GM19025 (cell line): ENCODE measurements at regions not wholly inside any gene's neighbourhood (a gene's known extent, or its start where the extent isn't known, plus 50 kb on each side); places are given as distances from the start of the nearest gene placed in this dataset.
"Not testable (repeated sequence)": the region's sequence is repeated elsewhere in the genome, so short reads cannot be mapped to it uniquely, and the experiment has no call there.

ENCODE experiments used
- ATAC-seq: cut with Tn5 transposase; IDR thresholded peaks from one replicate; pipeline ENCODE4 v1.9.1; 2021; ENCODE audit warnings: mild to moderate bottlenecking, low read depth, moderate library complexity; ENCODE audit not compliant: unreplicated experiment

DNA sequence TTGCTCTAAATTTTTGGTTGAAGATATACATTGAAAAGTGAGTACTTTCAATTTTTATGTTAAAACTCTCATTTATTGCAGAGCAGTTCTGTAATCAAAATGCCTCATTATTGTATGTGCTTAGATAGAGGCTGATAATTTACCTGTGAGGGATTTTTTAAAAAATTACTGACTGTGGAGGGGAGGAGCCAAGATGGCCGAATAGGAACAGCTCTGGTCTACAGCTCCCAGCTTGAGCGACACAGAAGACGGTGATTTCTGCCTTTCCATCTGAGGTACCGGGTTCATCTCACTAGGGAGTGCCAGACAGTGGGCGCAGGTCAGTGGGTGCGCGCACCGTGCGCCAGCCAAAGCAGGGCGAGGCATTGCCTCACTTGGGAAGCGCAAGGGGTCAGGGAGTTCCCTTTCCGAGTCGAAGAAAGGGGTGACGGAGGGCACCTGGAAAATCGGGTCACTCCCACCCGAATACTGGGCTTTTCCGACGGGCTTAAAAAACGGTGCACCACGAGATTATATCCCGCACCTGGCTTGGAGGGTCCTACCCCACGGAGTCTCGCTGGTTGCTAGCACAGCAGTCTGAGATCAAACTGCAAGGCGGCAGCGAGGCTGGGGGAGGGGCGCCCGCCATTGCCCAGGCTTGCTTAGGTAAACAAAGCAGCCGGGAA is 89.4 kb downstream of the DDX11 start:
- not testable (repeated sequence) for ATAC-seq

DNA sequence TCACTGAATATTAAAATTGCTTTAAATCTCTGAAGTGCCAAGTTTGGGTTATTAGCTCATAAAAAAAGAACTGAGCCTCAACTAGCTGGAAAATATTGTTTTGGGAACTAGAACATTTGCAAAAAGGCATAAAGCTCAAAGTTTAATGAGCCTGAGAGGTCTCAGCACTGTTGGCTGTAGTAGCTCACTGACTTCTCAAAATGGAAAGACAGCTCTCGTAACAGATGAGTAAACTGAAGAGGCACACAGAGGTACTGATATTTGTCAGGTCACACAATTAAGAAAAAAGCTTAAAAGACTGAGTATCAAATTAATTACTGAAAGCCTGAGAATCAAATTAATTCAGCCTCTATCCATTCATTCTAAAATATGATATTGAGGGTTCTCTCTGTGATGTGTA is 100.6 kb downstream of the DDX11 start:
- not testable (repeated sequence) for ATAC-seq

DNA sequence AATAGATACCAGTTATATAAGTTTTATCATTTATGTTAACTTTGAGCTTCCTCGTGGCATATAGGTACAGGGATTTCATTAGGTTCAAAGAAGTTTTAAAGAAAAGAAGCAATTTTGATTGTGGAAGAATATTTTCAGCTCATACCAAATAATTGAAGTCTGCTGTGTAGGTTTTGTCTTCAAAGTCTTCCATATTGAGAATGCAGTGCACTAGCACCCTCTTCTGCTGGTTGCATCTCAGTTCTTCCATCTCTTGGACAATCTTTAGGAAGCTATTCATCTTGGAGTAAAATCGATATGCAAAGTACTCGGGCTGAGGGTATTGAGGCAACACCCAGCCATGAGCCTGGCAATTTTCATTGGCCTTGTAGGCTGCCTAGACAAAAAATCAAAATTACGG is 103.9 kb downstream of the DDX11 start:
- not testable (repeated sequence) for ATAC-seq

DNA sequence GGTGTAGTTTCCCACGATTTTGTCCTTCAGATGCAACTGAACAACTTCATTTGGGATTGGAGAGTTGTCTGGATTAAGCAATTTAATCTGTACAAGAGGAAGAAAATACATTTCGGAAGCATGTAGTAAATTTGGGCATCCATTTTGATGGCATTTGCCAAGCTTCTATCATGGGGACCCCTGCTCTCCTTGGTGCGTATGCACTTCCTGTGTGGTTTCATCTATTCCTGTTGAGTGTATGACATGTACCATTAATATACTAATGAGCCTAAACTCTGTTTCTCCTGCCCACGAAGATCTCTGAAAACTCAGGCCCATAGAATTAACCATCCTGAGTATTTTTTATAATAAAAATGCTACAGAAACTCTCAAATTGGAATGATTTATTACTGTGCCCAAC is 105.2 kb downstream of the DDX11 start:
- ATAC-seq, result not testable (repeated sequence)

DNA sequence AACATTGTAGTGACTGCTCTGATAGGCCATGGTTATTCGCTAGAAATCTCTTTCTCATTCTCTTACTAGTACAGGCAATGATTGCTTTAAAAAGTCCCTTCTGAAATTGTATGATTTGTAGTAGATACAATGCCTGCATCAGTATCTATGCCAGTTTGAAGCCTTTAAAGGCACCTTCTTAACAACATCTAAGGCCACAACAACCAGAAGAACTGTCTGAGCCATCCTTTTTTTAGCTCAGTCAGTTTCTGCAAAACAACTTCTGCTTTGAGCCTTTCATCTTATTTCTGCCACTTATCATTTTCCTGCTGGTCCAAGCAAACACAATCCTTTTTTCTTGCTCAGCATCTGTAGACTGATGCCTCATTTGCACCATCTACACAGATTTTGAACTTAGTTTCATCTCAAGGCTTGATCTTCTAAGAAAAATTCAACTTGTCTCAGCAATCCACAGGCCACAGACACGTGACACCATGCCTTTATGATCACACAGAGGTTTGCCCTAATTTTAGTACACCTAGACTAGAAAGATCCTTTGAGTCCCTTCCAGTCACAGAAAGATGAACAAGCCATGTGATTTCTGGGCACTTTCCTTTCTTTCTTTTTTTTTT is 106.1 kb downstream of the DDX11 start:
- ATAC-seq, result not testable (repeated sequence)

DNA sequence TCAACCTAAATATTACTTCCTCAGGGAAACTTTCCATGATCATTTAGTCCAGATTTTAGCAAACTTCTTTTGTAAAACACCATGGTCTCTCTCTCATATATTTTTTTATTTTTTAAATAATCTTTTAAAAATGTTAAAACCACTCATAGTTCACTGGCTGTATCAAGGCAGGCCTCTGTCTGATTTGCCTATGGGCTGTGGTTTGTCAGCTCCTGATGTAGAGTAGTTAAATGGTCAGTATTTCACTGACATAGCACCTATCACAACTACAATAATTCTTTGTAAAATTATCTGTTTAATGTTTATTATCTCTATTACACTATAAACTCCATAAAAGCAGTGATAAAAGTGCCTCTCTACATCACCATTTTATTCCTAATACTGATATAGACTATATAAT is 108.9 kb downstream of the DDX11 start:
- not testable (repeated sequence) for ATAC-seq

DNA sequence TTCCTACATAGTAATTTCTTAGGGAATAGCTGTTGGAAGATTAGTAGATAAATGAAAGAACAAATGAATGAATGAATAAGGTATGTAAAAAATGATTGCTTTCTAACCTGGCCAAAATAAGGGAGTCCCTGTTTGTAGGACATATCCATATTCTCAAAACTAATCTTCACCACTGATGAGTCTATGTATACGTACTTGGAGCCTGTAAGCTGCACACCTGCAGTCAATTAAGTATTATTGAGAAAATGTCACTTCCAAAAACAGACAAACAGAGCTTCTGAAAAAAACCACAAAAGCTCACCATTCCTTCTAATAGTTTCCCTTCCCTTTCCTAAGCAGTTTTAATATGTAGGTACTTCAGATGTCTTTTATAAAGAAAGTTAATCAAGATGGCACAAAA is 109.4 kb downstream of the DDX11 start:
- ATAC-seq, result not testable (repeated sequence)

DNA sequence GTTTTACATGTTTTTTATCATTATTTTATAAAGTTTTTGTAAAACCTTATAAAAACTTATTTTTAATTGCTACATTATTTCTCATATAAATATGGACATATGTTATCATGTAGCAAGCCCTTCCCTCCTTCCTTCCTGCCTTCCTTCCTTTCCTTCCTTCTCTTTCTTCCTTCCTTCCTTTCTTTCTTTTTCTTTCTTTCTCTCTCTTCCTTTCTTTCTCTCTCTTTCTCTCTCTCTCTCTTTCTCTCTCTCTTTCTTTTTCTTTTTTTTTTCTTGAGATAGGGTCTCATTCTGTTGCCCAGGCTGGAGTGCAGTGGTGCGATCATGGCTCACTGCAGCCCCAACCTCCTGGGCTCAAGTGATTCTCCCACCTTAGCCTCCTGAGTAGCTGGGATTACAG is 110.2 kb downstream of the DDX11 start:
- ATAC-seq, result not testable (repeated sequence)

DNA sequence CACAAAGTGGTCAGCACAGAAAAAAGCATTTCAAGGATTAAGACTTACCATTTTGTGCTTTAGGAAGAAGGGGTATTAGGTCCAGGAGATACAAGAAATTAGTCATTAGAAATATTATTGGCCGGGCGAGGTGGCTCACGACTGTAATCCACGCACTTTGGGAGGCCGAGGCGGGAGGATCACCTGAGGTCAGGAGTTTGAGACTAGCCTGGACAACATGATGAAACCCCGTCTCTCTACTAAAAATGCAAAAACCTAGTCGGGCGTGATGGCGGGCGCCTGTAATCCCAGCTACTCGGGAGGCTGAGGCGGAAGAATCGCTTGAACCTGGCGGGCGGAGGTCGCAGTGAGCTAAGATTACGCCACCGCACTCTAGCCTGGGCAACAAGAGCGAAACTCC is 111.0 kb downstream of the DDX11 start:
- not testable (repeated sequence) for ATAC-seq

DNA sequence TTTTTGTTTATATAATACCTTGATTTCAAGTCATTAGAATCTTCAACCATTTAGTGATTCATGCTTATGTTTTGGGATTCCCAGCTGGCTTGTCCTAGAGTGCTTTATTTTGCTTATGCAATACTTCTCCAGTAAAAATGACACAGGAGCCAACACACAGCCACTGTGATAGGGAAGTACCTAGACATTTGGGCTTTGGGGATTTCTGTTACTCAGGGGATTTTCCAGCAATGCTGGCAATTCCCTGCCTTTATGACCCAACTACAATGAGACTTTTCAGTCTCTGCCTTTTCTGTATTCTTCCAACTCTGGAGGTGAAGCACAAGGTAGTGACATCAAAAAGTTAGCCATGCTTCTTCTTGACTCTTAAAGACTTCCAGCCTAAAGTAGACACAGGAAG is 119.0 kb downstream of the DDX11 start:
- ATAC-seq, result peak; percentile 66

DNA sequence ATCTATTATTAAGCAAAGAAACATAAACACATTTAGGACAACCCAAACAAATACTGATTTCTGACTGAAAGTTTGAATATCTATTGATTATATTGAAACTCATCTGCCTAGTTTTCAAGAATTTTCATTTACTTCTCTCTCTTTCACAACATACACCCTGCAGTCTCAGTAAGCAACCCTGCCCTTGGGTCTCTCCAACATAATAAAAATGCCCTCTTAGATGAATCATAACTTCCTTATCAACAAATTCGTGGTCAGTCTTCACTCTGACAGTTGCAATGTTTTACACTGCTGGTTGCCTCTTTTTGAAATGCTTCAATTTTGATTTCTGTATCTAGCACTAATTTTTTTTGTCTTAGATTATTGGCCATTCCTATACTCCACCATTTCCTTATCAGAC is 122.0 kb downstream of the DDX11 start:
- not testable (repeated sequence) for ATAC-seq

DNA sequence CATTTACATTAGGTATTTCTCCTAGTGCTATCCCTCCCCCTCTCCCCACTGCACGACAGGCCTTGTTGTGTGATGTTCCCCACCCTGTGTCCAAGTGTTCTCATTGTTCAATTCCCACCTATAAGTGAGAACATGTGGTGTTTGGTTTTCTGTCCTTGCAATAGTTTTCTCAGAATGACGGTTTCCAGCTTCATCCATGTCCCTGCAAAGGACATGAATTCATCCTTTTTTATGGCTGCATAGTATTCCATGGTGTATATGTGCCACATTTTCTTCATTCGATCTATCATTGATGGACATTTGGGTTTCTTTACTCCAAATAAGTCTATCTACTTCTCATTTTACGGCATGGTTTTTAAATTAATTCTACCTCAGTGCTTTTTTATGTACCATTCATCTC is 125.8 kb downstream of the DDX11 start:
- ATAC-seq, result not testable (repeated sequence)

DNA sequence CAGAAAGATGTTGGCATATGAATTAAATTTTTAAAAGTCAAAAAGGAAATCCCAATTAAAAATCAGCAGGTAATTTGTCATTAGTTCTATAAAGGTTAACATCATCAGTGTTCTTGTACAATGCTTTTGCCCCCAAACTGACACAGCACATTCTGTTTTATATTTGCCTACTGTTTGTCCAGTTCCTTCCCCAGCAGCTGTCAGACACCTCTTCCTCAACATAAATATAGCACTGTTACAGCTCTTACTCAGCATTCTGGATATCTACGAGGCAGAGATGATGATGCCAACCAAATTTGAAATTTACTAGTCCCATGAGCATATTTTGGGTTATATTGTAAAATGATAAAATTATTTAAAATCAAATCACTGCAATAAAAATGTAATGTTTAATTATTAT is 124.6 kb downstream of the SINHCAF start:
- ATAC-seq, result no peak

DNA sequence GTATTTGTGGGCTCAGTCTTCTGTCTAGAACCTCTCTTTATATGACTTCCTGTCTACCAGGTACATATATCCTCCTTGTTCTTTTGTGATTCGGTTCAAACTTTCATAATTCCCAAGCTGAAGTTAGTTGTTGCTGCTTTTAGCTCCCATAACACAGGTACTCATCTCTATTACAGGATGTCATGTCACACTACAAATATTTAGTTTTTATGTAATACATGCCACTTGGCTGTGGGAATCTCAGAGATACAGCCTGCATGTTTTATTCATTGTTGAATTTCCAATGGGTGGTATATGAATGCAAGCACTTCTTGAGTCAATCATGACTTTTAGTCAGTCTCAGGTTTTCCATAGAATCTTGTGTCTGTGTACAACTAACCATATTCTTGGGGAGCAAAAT is 122.7 kb downstream of the SINHCAF start:
- ATAC-seq, result no peak

DNA sequence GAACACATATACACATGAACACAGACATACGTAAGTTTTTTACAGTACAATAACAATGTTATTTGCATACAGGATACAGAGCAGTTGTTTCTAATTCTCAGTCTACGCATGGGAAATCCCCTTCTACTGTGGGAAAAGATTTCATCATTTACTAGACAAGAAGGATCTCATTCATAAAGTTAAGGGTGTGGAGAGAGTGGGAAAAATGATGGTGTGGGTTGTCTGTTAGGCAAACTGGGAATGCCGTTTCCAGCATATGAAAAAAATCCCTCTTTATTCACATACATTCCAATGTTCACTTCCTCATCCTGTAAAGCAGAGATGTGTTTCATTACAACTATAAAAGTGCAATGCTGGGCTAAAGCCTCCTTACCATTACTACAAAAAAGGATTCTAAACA is 120.9 kb downstream of the SINHCAF start:
- peak; percentile 87 for ATAC-seq

DNA sequence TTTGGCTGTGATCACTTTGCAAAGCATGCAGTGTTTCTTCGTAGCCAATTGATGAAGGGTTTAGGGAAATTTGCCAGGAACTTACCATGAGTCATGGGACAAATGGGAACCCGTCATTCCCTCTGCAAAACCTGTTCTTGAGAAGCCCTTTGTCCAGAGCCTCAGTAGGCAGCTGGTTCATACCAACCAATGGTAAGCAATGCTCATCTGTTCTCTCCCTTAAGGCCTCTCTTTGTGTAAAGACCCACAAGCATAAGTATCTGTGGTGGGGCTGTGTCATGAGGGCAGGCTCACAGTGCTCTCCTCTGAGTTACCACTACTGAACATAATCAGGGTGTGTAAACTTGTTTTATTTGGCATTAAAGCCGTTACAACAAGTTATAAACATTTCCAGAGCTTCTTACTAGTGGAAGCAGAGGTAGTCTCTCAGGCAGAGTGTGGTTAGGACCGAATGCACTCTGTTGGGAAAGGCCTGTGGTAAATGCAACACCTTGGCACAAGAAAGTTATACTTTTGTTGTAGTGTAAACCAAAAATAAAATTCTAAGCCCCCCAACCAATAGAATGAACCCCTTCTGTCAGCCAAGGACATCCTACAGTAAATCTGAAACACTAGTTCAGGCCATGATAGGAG is 119.8 kb downstream of the SINHCAF start:
- no peak for ATAC-seq

DNA sequence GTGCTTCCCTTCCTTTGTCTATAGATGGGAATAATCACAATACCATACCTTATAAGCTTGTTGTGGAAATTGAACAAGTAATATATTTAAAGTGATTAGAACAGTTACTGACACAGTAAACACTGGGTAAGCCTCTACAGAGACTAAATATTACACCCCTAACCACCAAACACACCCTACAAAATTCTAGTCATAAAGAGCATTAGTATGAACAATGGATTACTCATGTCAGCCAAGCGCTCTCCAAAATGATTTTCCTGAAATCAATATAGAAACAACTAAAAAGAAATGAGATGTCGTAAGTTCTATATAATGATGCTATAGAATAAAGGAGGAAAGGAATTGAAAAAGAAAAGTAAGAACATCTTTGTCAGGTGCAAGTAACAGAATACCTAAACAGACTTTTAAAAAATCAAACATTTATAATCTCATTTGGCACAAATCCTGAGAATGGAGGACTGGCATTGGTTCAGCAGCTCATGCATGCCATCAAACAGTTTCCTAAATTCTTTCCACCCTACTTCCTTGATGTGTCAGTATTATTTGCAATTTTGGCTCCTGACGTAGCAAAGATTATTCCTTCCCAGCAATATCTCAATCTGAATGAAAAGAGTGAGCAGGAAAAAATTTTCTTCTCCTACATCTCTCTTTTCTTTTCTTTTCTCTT is 118.0 kb downstream of the SINHCAF start:
- no peak for ATAC-seq

DNA sequence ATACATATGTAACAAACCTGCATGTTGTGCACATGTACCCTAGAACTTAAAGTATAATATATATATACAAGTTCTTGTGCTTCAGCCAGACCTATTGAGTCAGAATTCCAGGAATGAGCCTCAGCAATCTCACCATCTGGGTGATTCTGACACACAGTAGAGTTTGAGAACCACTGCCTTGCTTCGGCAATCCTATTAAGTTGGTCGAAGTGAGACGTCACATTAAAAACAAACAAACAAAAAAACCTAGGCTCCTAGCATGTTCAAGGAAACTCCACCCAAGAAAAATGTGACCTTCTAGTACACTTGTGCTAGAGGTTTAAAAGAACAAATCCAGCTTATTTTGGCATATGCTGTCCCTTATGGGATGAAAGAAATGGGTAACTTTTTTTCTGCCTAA is 115.8 kb downstream of the SINHCAF start:
- ATAC-seq, result no peak

DNA sequence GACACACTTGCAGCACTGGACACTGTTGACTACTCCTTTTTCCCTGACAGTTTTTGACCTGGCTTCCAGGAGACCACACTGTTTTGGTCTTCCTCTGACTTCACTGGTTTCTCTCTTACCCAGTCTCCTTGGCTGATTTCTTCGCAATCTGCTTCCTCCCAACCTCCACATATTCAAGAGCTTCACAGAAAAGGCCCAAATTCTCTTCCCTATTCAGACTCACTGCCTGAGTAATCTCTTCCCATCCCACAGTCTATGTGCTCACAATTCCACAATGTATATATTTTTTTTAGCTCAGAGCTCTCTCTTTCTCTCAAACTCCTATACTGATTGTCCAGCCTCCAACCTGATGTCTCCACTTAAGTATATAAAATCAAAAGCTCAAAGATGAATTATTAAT is 115.4 kb downstream of the SINHCAF start:
- ATAC-seq, result no peak

DNA sequence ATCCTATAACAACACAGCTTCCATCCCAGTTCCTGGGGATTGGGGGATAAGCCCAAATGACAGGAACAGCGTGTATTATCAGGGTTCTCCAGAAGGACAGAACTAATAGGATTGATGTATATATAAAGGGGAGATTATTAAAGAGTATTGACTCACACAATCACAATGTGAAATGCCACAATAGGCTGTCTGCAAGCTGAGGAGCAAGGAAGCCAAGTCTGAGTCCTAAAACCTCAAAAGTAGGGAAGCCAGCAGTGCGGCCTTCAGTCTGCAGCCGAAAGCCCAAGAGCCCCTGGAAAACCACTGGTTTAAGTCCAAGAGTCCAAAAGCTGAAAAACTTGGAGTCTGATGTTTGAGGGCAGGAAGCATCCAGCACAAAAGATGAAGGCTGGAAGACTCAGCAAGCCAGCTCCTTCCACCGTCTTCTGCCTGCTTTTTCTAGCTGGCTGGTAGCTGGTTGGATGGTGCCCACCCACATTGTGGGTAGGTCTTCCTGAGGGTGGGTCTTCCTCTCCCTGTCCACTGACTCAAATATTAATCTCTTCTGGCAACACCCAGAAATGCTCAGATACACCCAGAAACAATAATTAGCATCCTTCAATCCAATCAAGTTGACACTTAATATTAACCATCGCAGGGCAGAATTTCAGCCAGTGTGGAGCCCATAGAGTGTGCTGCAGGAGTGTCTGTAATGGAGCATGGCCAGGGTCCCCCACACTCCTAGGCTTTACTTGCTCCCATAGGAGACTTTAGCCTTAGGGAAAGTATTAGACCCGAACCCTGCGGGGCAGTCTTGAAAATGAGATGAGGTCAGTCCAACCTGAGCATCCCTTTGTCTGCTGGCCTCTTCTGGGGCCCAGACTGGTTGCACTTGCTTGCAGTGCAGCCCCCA is 111.1 kb downstream of the SINHCAF start:
- no peak for ATAC-seq
